Left lung (tissue), 4 donors: ENCODE measurements at regions not wholly inside any gene's neighbourhood (a gene's known extent, or its start where the extent isn't known, plus 50 kb on each side); places are given as distances from the start of the nearest gene placed in this dataset.
"Not testable (repeated sequence)": the region's sequence is repeated elsewhere in the genome, so short reads cannot be mapped to it uniquely, and the experiment has no call there.

Experiments used
- ATAC-seq: fragments of 200-7000 bp; cut with Tn5 transposase; one replicate; pipeline ENCODE4 v1.9.1; 2020; ENCODE audit warnings: moderate library complexity
- DNase-seq, 4 donors: peaks; one replicate each; pipeline ENCODE4 v3.0.0-alpha.2; 2013 to 2020
- H3K27ac ChIP-seq, 2 donors: fragments of 200-600 bp; sonication (generic) in 1 of 2; one replicate each; pipeline versions ENCODE4 v1.5.0 to v1.8.0; 2020 to 2021
- H3K27me3 ChIP-seq, 2 donors: fragments of 200-600 bp; sonication (generic) in 1 of 2; one replicate each; pipeline versions ENCODE4 v1.5.0 to v1.8.0; 2020 to 2021
- H3K36me3 ChIP-seq, 2 donors: fragments of 200-600 bp; sonication (generic) in 1 of 2; one replicate each; pipeline versions ENCODE4 v1.5.0 to v1.8.0; 2020 to 2021
- H3K4me1 ChIP-seq, 2 donors: fragments of 200-600 bp; one replicate each; pipeline ENCODE4 v1.8.0; 2021
- H3K4me3 ChIP-seq, 2 donors: fragments of 200-600 bp; sonication (generic) in 1 of 2; one replicate each; pipeline versions ENCODE4 v1.5.0 to v1.8.0; 2020 to 2021; ENCODE audit warnings: mild to moderate bottlenecking in 1 of 2
- H3K9me3 ChIP-seq, 2 donors: fragments of 200-600 bp; sonication (generic) in 1 of 2; one replicate each; pipeline versions ENCODE4 v1.5.0 to v1.8.0; 2020 to 2021
- CTCF ChIP-seq, 2 donors: fragments of 200-600 bp; sonication (generic) in 1 of 2; IDR thresholded peaks; one replicate each; pipeline versions ENCODE4 v1.5.0 to v1.8.0; 2021; ENCODE audit warnings: antibody characterized with exemption in 2 of 2
- intact Hi-C, 2 donors: fragments of 100-400 bp; cut with DNase I; formaldehyde crosslinking; loops; one replicate each; pipeline versions ENCODE4 v1.11.2 to v1.14.2; 2022
- donor health status: DM: no; HTN: yes; CAD: no.
- donor health status: DM: no; HTN: no; CAD: no.

- intact Hi-C loops, H3K36me3 ChIP-seq, H3K4me3 ChIP-seq, DNase-seq, H3K9me3 ChIP-seq, H3K27me3 ChIP-seq, H3K27ac ChIP-seq, H3K4me1 ChIP-seq: not testable (repeated sequence)
- ATAC-seq = peak; percentile 59
Observed at GRCh38 chrX:63169416-63169815, 181.7 kb downstream of the SPIN4 start.

- H3K27me3 ChIP-seq, DNase-seq, H3K4me3 ChIP-seq, H3K9me3 ChIP-seq, H3K27ac ChIP-seq, intact Hi-C loops, H3K36me3 ChIP-seq, H3K4me1 ChIP-seq: not testable (repeated sequence)
- ATAC-seq = peak; percentile 85
Observed at GRCh38 chrX:63168949-63169348, 182.2 kb downstream of the SPIN4 start.

- ATAC-seq, H3K36me3 ChIP-seq, DNase-seq, H3K27me3 ChIP-seq, H3K9me3 ChIP-seq, H3K27ac ChIP-seq, intact Hi-C loops, H3K4me3 ChIP-seq, H3K4me1 ChIP-seq: not testable (repeated sequence)
Observed at GRCh38 chrX:63167002-63167401, 184.1 kb downstream of the SPIN4 start.

- H3K4me3 ChIP-seq, DNase-seq, H3K36me3 ChIP-seq, H3K27ac ChIP-seq, H3K27me3 ChIP-seq, ATAC-seq, H3K9me3 ChIP-seq, intact Hi-C loops, H3K4me1 ChIP-seq: not testable (repeated sequence)
Observed at GRCh38 chrX:63160994-63161393, 190.1 kb downstream of the SPIN4 start.

GRCh38 chrX:63160340-63160739, 190.8 kb downstream of the SPIN4 start:
- H3K27ac ChIP-seq, ATAC-seq, H3K27me3 ChIP-seq, H3K4me1 ChIP-seq, DNase-seq, H3K9me3 ChIP-seq, H3K4me3 ChIP-seq, intact Hi-C loops, H3K36me3 ChIP-seq: not testable (repeated sequence)

- H3K27ac ChIP-seq, H3K9me3 ChIP-seq, H3K27me3 ChIP-seq, H3K4me1 ChIP-seq, intact Hi-C loops, H3K4me3 ChIP-seq, DNase-seq, H3K36me3 ChIP-seq, ATAC-seq: not testable (repeated sequence)
Observed at GRCh38 chrX:63145526-63145925, 205.6 kb downstream of the SPIN4 start.

GRCh38 chrX:63142588-63142987, 208.5 kb downstream of the SPIN4 start:
- H3K36me3 ChIP-seq, intact Hi-C loops, H3K27me3 ChIP-seq, H3K27ac ChIP-seq, H3K4me1 ChIP-seq, ATAC-seq, H3K9me3 ChIP-seq, DNase-seq, H3K4me3 ChIP-seq: not testable (repeated sequence)

GRCh38 chrX:63135859-63136258, 215.3 kb downstream of the SPIN4 start:
- DNase-seq, intact Hi-C loops, H3K36me3 ChIP-seq, H3K4me1 ChIP-seq, H3K27ac ChIP-seq, ATAC-seq, H3K27me3 ChIP-seq, H3K9me3 ChIP-seq, H3K4me3 ChIP-seq: not testable (repeated sequence)

GRCh38 chrX:63128509-63128908, 222.6 kb downstream of the SPIN4 start:
- intact Hi-C loops = no loop called here
- Histone ChIP-seq H3K27ac (no peak overlapping the region), H3K36me3 (no peaks in the 10 kb centered on the region), H3K4me1 (no peaks in the 10 kb centered on the region), H3K9me3 (no peaks in the 10 kb centered on the region), H3K27me3 (no peaks in the 10 kb centered on the region), H3K4me3 (no peak overlapping the region)
- DNase-seq (no peak), ATAC-seq (peak; percentile 61)
- peak; percentile 41 to 45 for TF ChIP-seq CTCF (IDR thresholded peaks at IDR 0.05)

- Histone ChIP-seq H3K27ac (no peak overlapping the region), H3K9me3 (no peaks in the 10 kb centered on the region), H3K4me3 (no peak overlapping the region), H3K4me1 (no peaks in the 10 kb centered on the region), H3K36me3 (no peaks in the 10 kb centered on the region), H3K27me3 (no peaks in the 10 kb centered on the region)
- TF ChIP-seq CTCF (IDR thresholded peaks at IDR 0.05) = no peak
- no peak for DNase-seq
- ATAC-seq = no peak
- intact Hi-C loops = no loop called here
Observed at GRCh38 chrX:63115196-63115595, 235.9 kb downstream of the SPIN4 start.
